Mesenchymal stem cell (in vitro differentiated cells and primary cell): ENCODE measurements at regions not wholly inside any gene's neighbourhood (a gene's known extent, or its start where the extent isn't known, plus 50 kb on each side); places are given as distances from the start of the nearest gene placed in this dataset.
"Not testable (repeated sequence)": the region's sequence is repeated elsewhere in the genome, so short reads cannot be mapped to it uniquely, and the experiment has no call there.

Source experiments
- DNase-seq: peaks from one replicate; pipeline ENCODE4 v3.0.0-alpha.2; 2013
- H2AFZ ChIP-seq: one replicate; pipeline ENCODE4 v1.6.1; 2013; ENCODE audit warnings: low read depth, mild to moderate bottlenecking, control low read depth, inconsistent platforms, low read length, moderate library complexity
- H2AK5ac ChIP-seq: 2 replicates; pipeline ENCODE4 v1.6.1; 2013; ENCODE audit warnings: low read length, moderate library complexity, mild to moderate bottlenecking, inconsistent platforms; ENCODE audit not compliant: severe bottlenecking
- H2BK120ac ChIP-seq: one replicate; pipeline ENCODE4 v1.6.1; 2013; ENCODE audit warnings: low read depth, mild to moderate bottlenecking, inconsistent platforms, low read length, moderate library complexity
- H2BK12ac ChIP-seq, 2 experiments: one replicate each; pipeline ENCODE4 v1.6.1; 2013; ENCODE audit warnings: inconsistent platforms in 2 of 2, low read length in 2 of 2, mild to moderate bottlenecking in 2 of 2, moderate library complexity in 2 of 2, control low read depth in 1 of 2
- H2BK15ac ChIP-seq: one replicate; pipeline ENCODE4 v1.6.1; 2013; ENCODE audit warnings: mild to moderate bottlenecking, low read depth, inconsistent platforms; ENCODE audit not compliant: poor library complexity, severe bottlenecking
- H2BK5ac ChIP-seq: 2 replicates; pipeline ENCODE4 v1.6.1; 2013; ENCODE audit warnings: low read depth, mild to moderate bottlenecking, low read length, control low read depth, inconsistent platforms; ENCODE audit not compliant: poor library complexity, severe bottlenecking
- H3K14ac ChIP-seq, 2 experiments: one replicate each; pipeline ENCODE4 v1.6.1; 2013; ENCODE audit warnings: inconsistent platforms in 2 of 2, low read length in 2 of 2, control low read depth in 1 of 2, mild to moderate bottlenecking in 1 of 2, moderate library complexity in 1 of 2
- H3K18ac ChIP-seq, 2 experiments: one replicate each; pipeline ENCODE4 v1.6.1; 2013; ENCODE audit warnings: inconsistent platforms in 2 of 2, low read length in 2 of 2, control low read depth in 1 of 2, low read depth in 1 of 2, mild to moderate bottlenecking in 1 of 2
- H3K23ac ChIP-seq, 2 experiments: one replicate each; pipeline ENCODE4 v1.6.1; 2013; ENCODE audit warnings: inconsistent platforms in 2 of 2, low read length in 2 of 2, mild to moderate bottlenecking in 2 of 2, moderate library complexity in 2 of 2, control low read depth in 1 of 2
- H3K27ac ChIP-seq: 2 replicates; pipeline ENCODE4 v1.5.1; 2013; ENCODE audit warnings: mild to moderate bottlenecking, moderate library complexity, low read length, control low read depth, inconsistent platforms; ENCODE audit not compliant: poor library complexity, severe bottlenecking
- H3K27me3 ChIP-seq, 2 experiments: 2 replicates each; pipeline versions ENCODE4 v1.6.1 to v1.7.0; 2013; ENCODE audit warnings: low read length in 2 of 2, mild to moderate bottlenecking in 2 of 2, moderate library complexity in 2 of 2, control low read depth in 1 of 2, inconsistent platforms in 1 of 2; ENCODE audit not compliant: control insufficient read depth in 1 of 2, insufficient read depth in 1 of 2
- H3K36me3 ChIP-seq, 2 experiments: 2 replicates each; pipeline versions ENCODE4 v1.6.1 to v1.7.0; 2013; ENCODE audit warnings: low read length in 2 of 2, control low read depth in 1 of 2, inconsistent platforms in 1 of 2, low read depth in 1 of 2, mild to moderate bottlenecking in 1 of 2; ENCODE audit not compliant: insufficient read depth in 2 of 2, control insufficient read depth in 1 of 2
- H3K4ac ChIP-seq, 2 experiments: one replicate each; pipeline ENCODE4 v1.6.1; 2013; ENCODE audit warnings: inconsistent platforms in 2 of 2, low read length in 2 of 2, mild to moderate bottlenecking in 2 of 2, moderate library complexity in 2 of 2, control low read depth in 1 of 2, low read depth in 1 of 2
- H3K4me1 ChIP-seq: 2 replicates; pipeline ENCODE4 v1.6.1; 2013; ENCODE audit warnings: low read depth, low read length, control low read depth; ENCODE audit not compliant: control insufficient read depth, insufficient read depth
- H3K4me2 ChIP-seq: 2 replicates; pipeline ENCODE4 v1.6.1; 2013; ENCODE audit warnings: low read length, mild to moderate bottlenecking, inconsistent platforms; ENCODE audit not compliant: poor library complexity, severe bottlenecking
- H3K4me3 ChIP-seq, 2 experiments: 2 replicates each; pipeline versions ENCODE4 v1.5.1 to v1.7.0; 2013; ENCODE audit warnings: low read length in 2 of 2, mild to moderate bottlenecking in 2 of 2, control low read depth in 1 of 2, low read depth in 1 of 2; ENCODE audit not compliant: insufficient read depth in 1 of 2
- H3K79me1 ChIP-seq: replicated peaks from 2 replicates; pipeline ENCODE4 v1.6.1; 2013; ENCODE audit warnings: mild to moderate bottlenecking, control low read depth, low read length, inconsistent platforms; ENCODE audit not compliant: poor library complexity, severe bottlenecking
- H3K9ac ChIP-seq: 2 replicates; pipeline ENCODE4 v1.7.0; 2013; ENCODE audit warnings: mild to moderate bottlenecking, low read length, moderate library complexity
- H3K9me3 ChIP-seq: 2 replicates; pipeline ENCODE4 v1.7.0; 2013; ENCODE audit warnings: mild to moderate bottlenecking, low read length; ENCODE audit not compliant: control insufficient read depth
- H4K8ac ChIP-seq: one replicate; pipeline ENCODE4 v1.6.1; 2013; ENCODE audit warnings: inconsistent platforms, mild to moderate bottlenecking, low read length, moderate library complexity
- H4K91ac ChIP-seq: one replicate; pipeline ENCODE4 v1.6.1; 2013; ENCODE audit warnings: mild to moderate bottlenecking, low read length, inconsistent platforms
- WGBS: methylation state at CpG from one replicate; pipeline ENCODE4 v1.1.7; 2013; ENCODE audit warnings: mixed read lengths; 5-methylcytosine and 5-hydroxymethylcytosine counted together

DNA sequence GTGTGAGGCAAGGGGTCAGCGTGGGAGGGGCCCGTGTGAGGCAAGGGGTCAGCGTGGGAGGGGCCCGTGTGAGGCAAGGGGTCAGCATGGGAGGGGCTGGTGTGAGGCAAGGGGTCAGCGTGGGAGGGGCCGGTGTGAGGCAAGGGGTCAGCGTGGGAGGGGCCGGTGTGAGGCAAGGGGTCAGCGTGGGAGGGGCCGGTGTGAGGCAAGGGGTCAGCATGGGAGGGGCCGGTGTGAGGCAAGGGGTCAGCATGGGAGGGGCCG lies 119.2 kb downstream of the SEPTIN14 start:
- H4K8ac ChIP-seq, H3K36me3 ChIP-seq, H4K91ac ChIP-seq, H2BK12ac ChIP-seq, DNase-seq, H3K9ac ChIP-seq, H3K27ac ChIP-seq, H2AK5ac ChIP-seq, H3K4ac ChIP-seq, H3K79me1 ChIP-seq, H2BK5ac ChIP-seq, H2BK15ac ChIP-seq, H3K27me3 ChIP-seq, H3K4me2 ChIP-seq, H3K9me3 ChIP-seq, H2AFZ ChIP-seq, H3K18ac ChIP-seq, H3K23ac ChIP-seq, H3K4me1 ChIP-seq, H3K4me3 ChIP-seq, H3K14ac ChIP-seq, H2BK120ac ChIP-seq: not testable (repeated sequence)
- 96% methylated on average over 12 of the region's 12 CpGs for WGBS

GRCh38 chr7:55742651-55743453 lies 119.7 kb downstream of the SEPTIN14 start:
- not testable (repeated sequence) for H2BK5ac ChIP-seq, H3K79me1 ChIP-seq, H3K4ac ChIP-seq, H2AK5ac ChIP-seq, H3K9me3 ChIP-seq, H3K9ac ChIP-seq, H3K4me2 ChIP-seq, H4K91ac ChIP-seq, H2BK15ac ChIP-seq, H2BK12ac ChIP-seq, H3K18ac ChIP-seq, H3K36me3 ChIP-seq, H3K23ac ChIP-seq, H2AFZ ChIP-seq, H3K27ac ChIP-seq, DNase-seq, H4K8ac ChIP-seq, H2BK120ac ChIP-seq, H3K4me3 ChIP-seq, H3K27me3 ChIP-seq, H3K14ac ChIP-seq, H3K4me1 ChIP-seq
- 94% methylated on average over 36 of the region's 37 CpGs for WGBS

GRCh38 chr7:55741721-55742631 lies 120.6 kb downstream of the SEPTIN14 start:
- not testable (repeated sequence) for DNase-seq, H3K36me3 ChIP-seq, H3K9ac ChIP-seq, H3K9me3 ChIP-seq, H3K4me2 ChIP-seq, H3K18ac ChIP-seq, H3K4me3 ChIP-seq, H3K14ac ChIP-seq, H3K4ac ChIP-seq, H3K79me1 ChIP-seq, H2BK15ac ChIP-seq, H3K4me1 ChIP-seq, H2AK5ac ChIP-seq, H3K23ac ChIP-seq, H2BK5ac ChIP-seq, H3K27me3 ChIP-seq, H4K91ac ChIP-seq, H4K8ac ChIP-seq, H2BK12ac ChIP-seq, H2AFZ ChIP-seq, H3K27ac ChIP-seq, H2BK120ac ChIP-seq
- WGBS: 92% methylated on average over 44 of the region's 47 CpGs

- H2BK15ac ChIP-seq, H3K4me2 ChIP-seq, H2BK12ac ChIP-seq, H2BK120ac ChIP-seq, H3K4ac ChIP-seq, H3K9ac ChIP-seq, H3K9me3 ChIP-seq, H3K27me3 ChIP-seq, H4K8ac ChIP-seq, H2AK5ac ChIP-seq, H3K14ac ChIP-seq, H2BK5ac ChIP-seq, H3K18ac ChIP-seq, H3K36me3 ChIP-seq, H2AFZ ChIP-seq, H4K91ac ChIP-seq, H3K23ac ChIP-seq, DNase-seq, H3K79me1 ChIP-seq, H3K4me3 ChIP-seq, H3K27ac ChIP-seq, H3K4me1 ChIP-seq: not testable (repeated sequence)
- 85% methylated on average over 25 of the region's 27 CpGs for WGBS
Observed at GRCh38 chr7:55740633-55741250, 121.8 kb downstream of the SEPTIN14 start.
